Peyer's patch (tissue), 4 donors: ENCODE measurements at regions not wholly inside any gene's neighbourhood (a gene's known extent, or its start where the extent isn't known, plus 50 kb on each side); places are given as distances from the start of the nearest gene placed in this dataset.

Experiments used
- DNase-seq, 3 donors: peaks; one replicate each; pipeline ENCODE4 v3.0.0-alpha.2; 2017 to 2019
- H3K27ac ChIP-seq, 4 donors: fragments of 200-600 bp; sonication (generic); one replicate each; pipeline ENCODE4 v1.5.1; 2016 to 2019
- H3K27me3 ChIP-seq, 2 donors: fragments of 200-600 bp; sonication (generic); one replicate each; pipeline ENCODE4 v1.5.1; 2019
- H3K36me3 ChIP-seq, 3 donors: fragments of 200-600 bp; sonication (generic); one replicate each; pipeline ENCODE4 v1.5.1; 2016 to 2019
- H3K4me1 ChIP-seq, 4 donors: fragments of 200-600 bp; sonication (generic); one replicate each; pipeline ENCODE4 v1.5.1; 2016 to 2019
- H3K4me3 ChIP-seq, 4 donors: fragments of 200-600 bp; sonication (generic); 1 replicate in 3 of 4; 2 replicates in 1 of 4; pipeline ENCODE4 v1.5.1; 2016 to 2019; ENCODE audit warnings: mild to moderate bottlenecking in 1 of 4
- H3K9me3 ChIP-seq, 4 donors: fragments of 200-600 bp; sonication (generic); one replicate each; pipeline ENCODE4 v1.5.1; 2016 to 2019; ENCODE audit warnings: mild to moderate bottlenecking in 1 of 4
- POLR2A ChIP-seq, 2 donors: fragments of 450-650 bp; IDR thresholded peaks; one replicate each; pipeline ENCODE4 v1.5.1; 2017; ENCODE audit warnings: antibody characterized with exemption in 2 of 2, mild to moderate bottlenecking in 2 of 2, moderate library complexity in 2 of 2
- TF ChIP-seq, protein P1 (sequence below), 6 experiments: fragments of 450-650 bp in 4 of 6; fragments of 200-600 bp in 2 of 6; sonication (generic) in 1 of 6; IDR thresholded peaks; one replicate each; pipeline ENCODE4 v1.5.1; 2017 to 2019; ENCODE audit warnings: antibody characterized with exemption in 6 of 6, mild to moderate bottlenecking in 3 of 6, moderate library complexity in 1 of 6

GRCh38 chr22:48972979-48973693 is 854.5 kb downstream of the BRD1 start:
- TF ChIP-seq, protein P1, sequence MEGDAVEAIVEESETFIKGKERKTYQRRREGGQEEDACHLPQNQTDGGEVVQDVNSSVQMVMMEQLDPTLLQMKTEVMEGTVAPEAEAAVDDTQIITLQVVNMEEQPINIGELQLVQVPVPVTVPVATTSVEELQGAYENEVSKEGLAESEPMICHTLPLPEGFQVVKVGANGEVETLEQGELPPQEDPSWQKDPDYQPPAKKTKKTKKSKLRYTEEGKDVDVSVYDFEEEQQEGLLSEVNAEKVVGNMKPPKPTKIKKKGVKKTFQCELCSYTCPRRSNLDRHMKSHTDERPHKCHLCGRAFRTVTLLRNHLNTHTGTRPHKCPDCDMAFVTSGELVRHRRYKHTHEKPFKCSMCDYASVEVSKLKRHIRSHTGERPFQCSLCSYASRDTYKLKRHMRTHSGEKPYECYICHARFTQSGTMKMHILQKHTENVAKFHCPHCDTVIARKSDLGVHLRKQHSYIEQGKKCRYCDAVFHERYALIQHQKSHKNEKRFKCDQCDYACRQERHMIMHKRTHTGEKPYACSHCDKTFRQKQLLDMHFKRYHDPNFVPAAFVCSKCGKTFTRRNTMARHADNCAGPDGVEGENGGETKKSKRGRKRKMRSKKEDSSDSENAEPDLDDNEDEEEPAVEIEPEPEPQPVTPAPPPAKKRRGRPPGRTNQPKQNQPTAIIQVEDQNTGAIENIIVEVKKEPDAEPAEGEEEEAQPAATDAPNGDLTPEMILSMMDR (IDR thresholded peaks at IDR 0.05), result no peak
- no peak for TF ChIP-seq POLR2A (IDR thresholded peaks at IDR 0.05)
- Histone ChIP-seq H3K27me3 (no peaks in the 10 kb centered on the region), H3K9me3 (no peaks in the 10 kb centered on the region), H3K36me3 (no peaks in the 10 kb centered on the region), H3K27ac (no peak overlapping the region), H3K4me1 (no peaks in the 10 kb centered on the region), H3K4me3 (no peak overlapping the region)
- no peak for DNase-seq

- Histone ChIP-seq H3K27ac (no peak overlapping the region), H3K27me3 (no peaks in the 10 kb centered on the region), H3K9me3 (no peaks in the 10 kb centered on the region), H3K4me3 (no peak overlapping the region), H3K4me1 (no peaks in the 10 kb centered on the region), H3K36me3 (no peaks in the 10 kb centered on the region)
- peak in 2 of 3 donors; percentile 8 to 50 for DNase-seq
- TF ChIP-seq, protein P1 (IDR thresholded peaks at IDR 0.05), result peak in 2 of 6 experiments; percentile 8 to 33
- TF ChIP-seq POLR2A (IDR thresholded peaks at IDR 0.05), result no peak
These were observed 859.3 kb downstream of the BRD1 start for GRCh38 chr22:48968201-48968959.

- no peaks in the 10 kb centered on the region for H3K9me3 ChIP-seq
- DNase-seq, result no peak
- no peak for TF ChIP-seq POLR2A (IDR thresholded peaks at IDR 0.05)
- TF ChIP-seq, protein P1 (IDR thresholded peaks at IDR 0.05), result no peak
- H3K27ac ChIP-seq, result no peak overlapping the region
- H3K4me3 ChIP-seq, result no peak overlapping the region
- H3K27me3 ChIP-seq, result no peaks in the 10 kb centered on the region
- no peaks in the 10 kb centered on the region for H3K36me3 ChIP-seq
- no peaks in the 10 kb centered on the region for H3K4me1 ChIP-seq
These were observed 864.3 kb downstream of the BRD1 start for GRCh38 chr22:48963405-48963804.

DNA sequence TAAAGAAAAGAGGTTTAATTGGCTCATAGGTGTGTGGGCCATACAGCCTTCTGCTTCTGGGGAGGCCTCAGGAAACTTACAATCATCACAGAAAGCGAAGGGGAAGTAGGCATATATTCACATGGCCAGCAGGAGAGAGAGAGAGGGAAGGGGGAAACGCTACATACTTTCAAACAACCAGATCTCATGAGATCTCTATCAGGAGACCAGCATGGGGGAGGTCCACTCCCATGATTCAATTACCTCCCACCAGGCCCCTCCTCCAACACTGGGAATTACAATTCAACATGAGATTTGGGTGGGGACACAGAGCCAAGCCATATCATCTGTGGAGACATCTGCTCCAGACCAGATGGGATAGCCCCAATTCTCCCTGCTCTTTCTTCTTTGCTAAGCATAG is 866.0 kb downstream of the BRD1 start:
- Histone ChIP-seq H3K4me3 (no peak overlapping the region), H3K27ac (no peak overlapping the region), H3K27me3 (no peaks in the 10 kb centered on the region), H3K4me1 (no peaks in the 10 kb centered on the region), H3K9me3 (no peaks in the 10 kb centered on the region), H3K36me3 (no peaks in the 10 kb centered on the region)
- TF ChIP-seq POLR2A (IDR thresholded peaks at IDR 0.05), result no peak
- TF ChIP-seq, protein P1 (IDR thresholded peaks at IDR 0.05), result no peak
- no peak for DNase-seq

- no peaks in the 10 kb centered on the region for H3K4me1 ChIP-seq
- no peaks in the 10 kb centered on the region for H3K9me3 ChIP-seq
- no peaks in the 10 kb centered on the region for H3K27me3 ChIP-seq
- peak in 1 of 3 donors; percentile 15 for DNase-seq
- H3K27ac ChIP-seq, result no peak overlapping the region
- no peak overlapping the region for H3K4me3 ChIP-seq
- H3K36me3 ChIP-seq, result no peaks in the 10 kb centered on the region
- TF ChIP-seq, protein P1 (IDR thresholded peaks at IDR 0.05), result no peak
- TF ChIP-seq POLR2A (IDR thresholded peaks at IDR 0.05), result no peak
These were observed 866.6 kb downstream of the BRD1 start for GRCh38 chr22:48960980-48961660.
